ENCODE measurements at regions not wholly inside any gene's neighbourhood (a gene's known extent, or its start where the extent isn't known, plus 50 kb on each side); places are given as distances from the start of the nearest gene placed in this dataset.

GRCh38 chr19:16013851-16014840 lies 62.1 kb upstream of the TPM4 start:
- H3K4me1 ChIP-seq (ENCODE audit: control insufficient read depth in 5 of 5, insufficient read depth in 5 of 5, low read length in 5 of 5): no peaks in the 10 kb centered on the region
- WGBS, 2 donors: 92 to 94% methylated on average over 31 of the region's 31 CpGs
- no peaks in the 10 kb centered on the region for H3K9me3 ChIP-seq (ENCODE audit: control insufficient read depth in 4 of 4, insufficient read depth in 3 of 4, low read length in 3 of 4)
- TF ChIP-seq CTCF (IDR thresholded peaks at IDR 0.05; ENCODE audit: control extremely low read depth, extremely low read depth): no peak
- H3K4me3 ChIP-seq: no peak overlapping the region
- no peak overlapping the region for H3K9ac ChIP-seq (ENCODE audit: insufficient read depth in 1 of 2, low read length in 2 of 2)
- H3K36me3 ChIP-seq (ENCODE audit: control insufficient read depth in 4 of 4, insufficient read depth in 4 of 4, low read length in 4 of 4): no peaks in the 10 kb centered on the region
- H3K27me3 ChIP-seq (ENCODE audit: control insufficient read depth in 3 of 3, insufficient read depth in 3 of 3, low read length in 2 of 3): no peaks in the 10 kb centered on the region
- DNase-seq: peak in 1 of 3 donors; percentile 2
- no peak for ATAC-seq (ENCODE audit: insufficient read depth, low FRiP score)
- H3K27ac ChIP-seq (ENCODE audit: low read depth in 1 of 2, low read length in 1 of 2): no peak overlapping the region

GRCh38 chr19:16014923-16015804 lies 61.1 kb upstream of the TPM4 start:
- ATAC-seq (ENCODE audit: insufficient read depth, low FRiP score) (no peak), DNase-seq (peak in 1 of 3 donors; percentile 11)
- 94 to 95% methylated on average over 19 of the region's 19 CpGs for WGBS, 2 donors
- no peak overlapping the region for H3K9ac ChIP-seq (ENCODE audit: insufficient read depth in 1 of 2, low read length in 2 of 2)
- no peaks in the 10 kb centered on the region for H3K36me3 ChIP-seq (ENCODE audit: control insufficient read depth in 4 of 4, insufficient read depth in 4 of 4, low read length in 4 of 4)
- H3K9me3 ChIP-seq (ENCODE audit: control insufficient read depth in 4 of 4, insufficient read depth in 3 of 4, low read length in 3 of 4): no peaks in the 10 kb centered on the region
- no peak overlapping the region for H3K27ac ChIP-seq (ENCODE audit: low read depth in 1 of 2, low read length in 1 of 2)
- no peaks in the 10 kb centered on the region for H3K27me3 ChIP-seq (ENCODE audit: control insufficient read depth in 3 of 3, insufficient read depth in 3 of 3, low read length in 2 of 3)
- no peak for TF ChIP-seq CTCF (IDR thresholded peaks at IDR 0.05; ENCODE audit: control extremely low read depth, extremely low read depth)
- no peaks in the 10 kb centered on the region for H3K4me1 ChIP-seq (ENCODE audit: control insufficient read depth in 5 of 5, insufficient read depth in 5 of 5, low read length in 5 of 5)
- no peak overlapping the region for H3K4me3 ChIP-seq

GRCh38 chr19:16015805-16016173 lies 60.5 kb upstream of the TPM4 start:
- Histone ChIP-seq H3K27ac (ENCODE audit: low read depth in 1 of 2, low read length in 1 of 2) (no peak overlapping the region), H3K9me3 (ENCODE audit: control insufficient read depth in 4 of 4, insufficient read depth in 3 of 4, low read length in 3 of 4) (no peaks in the 10 kb centered on the region), H3K9ac (ENCODE audit: insufficient read depth in 1 of 2, low read length in 2 of 2) (no peak overlapping the region), H3K4me1 (ENCODE audit: control insufficient read depth in 5 of 5, insufficient read depth in 5 of 5, low read length in 5 of 5) (no peaks in the 10 kb centered on the region), H3K27me3 (ENCODE audit: control insufficient read depth in 3 of 3, insufficient read depth in 3 of 3, low read length in 2 of 3) (no peaks in the 10 kb centered on the region), H3K4me3 (no peak overlapping the region), H3K36me3 (ENCODE audit: control insufficient read depth in 4 of 4, insufficient read depth in 4 of 4, low read length in 4 of 4) (no peaks in the 10 kb centered on the region)
- DNase-seq (no peak), ATAC-seq (ENCODE audit: insufficient read depth, low FRiP score) (no peak)
- TF ChIP-seq CTCF (IDR thresholded peaks at IDR 0.05; ENCODE audit: control extremely low read depth, extremely low read depth): no peak
- 80 to 90% methylated on average over 3 of the region's 3 CpGs for whole genome bisulfite sequencing, 2 donors
